Neutrophil (primary cell): ENCODE measurements at regions not wholly inside any gene's neighbourhood (a gene's known extent, or its start where the extent isn't known, plus 50 kb on each side); places are given as distances from the start of the nearest gene placed in this dataset.

Experiments used
- H3K27ac ChIP-seq: fragments of 200-600 bp; sonication (generic); 2 replicates; pipeline ENCODE4 v1.5.1; 2016; ENCODE audit warnings: mild to moderate bottlenecking, moderate library complexity
- H3K27me3 ChIP-seq: fragments of 200-600 bp; sonication (generic); 2 replicates; pipeline ENCODE4 v1.6.0; 2016; ENCODE audit warnings: mild to moderate bottlenecking
- H3K36me3 ChIP-seq: fragments of 200-600 bp; sonication (generic); 2 replicates; pipeline ENCODE4 v1.5.1; 2017
- H3K4me1 ChIP-seq, 2 experiments: fragments of 200-600 bp in 1 of 2; sonication (generic) in 1 of 2; 1 replicate in 1 of 2; 2 replicates in 1 of 2; pipeline versions ENCODE4 v1.5.1 to v1.6.1; 2013 to 2016; ENCODE audit warnings: low read depth in 1 of 2, low read length in 1 of 2, mild to moderate bottlenecking in 1 of 2, moderate library complexity in 1 of 2; ENCODE audit not compliant: control insufficient read depth in 1 of 2, insufficient read depth in 1 of 2
- H3K4me3 ChIP-seq, 2 experiments: fragments of 200-600 bp in 1 of 2; sonication (generic) in 1 of 2; 1 replicate in 1 of 2; 2 replicates in 1 of 2; pipeline ENCODE4 v1.5.1; 2013 to 2016; ENCODE audit warnings: low read depth in 1 of 2, low read length in 1 of 2, mild to moderate bottlenecking in 1 of 2, moderate library complexity in 1 of 2
- H3K9me3 ChIP-seq: fragments of 200-600 bp; sonication (generic); 2 replicates; pipeline ENCODE4 v1.5.1; 2016
- TF ChIP-seq, protein P1 (sequence below): fragments of 200-600 bp; sonication (generic); IDR thresholded peaks from 2 replicates; pipeline ENCODE4 v1.5.1; 2016; ENCODE audit warnings: antibody characterized with exemption

DNA sequence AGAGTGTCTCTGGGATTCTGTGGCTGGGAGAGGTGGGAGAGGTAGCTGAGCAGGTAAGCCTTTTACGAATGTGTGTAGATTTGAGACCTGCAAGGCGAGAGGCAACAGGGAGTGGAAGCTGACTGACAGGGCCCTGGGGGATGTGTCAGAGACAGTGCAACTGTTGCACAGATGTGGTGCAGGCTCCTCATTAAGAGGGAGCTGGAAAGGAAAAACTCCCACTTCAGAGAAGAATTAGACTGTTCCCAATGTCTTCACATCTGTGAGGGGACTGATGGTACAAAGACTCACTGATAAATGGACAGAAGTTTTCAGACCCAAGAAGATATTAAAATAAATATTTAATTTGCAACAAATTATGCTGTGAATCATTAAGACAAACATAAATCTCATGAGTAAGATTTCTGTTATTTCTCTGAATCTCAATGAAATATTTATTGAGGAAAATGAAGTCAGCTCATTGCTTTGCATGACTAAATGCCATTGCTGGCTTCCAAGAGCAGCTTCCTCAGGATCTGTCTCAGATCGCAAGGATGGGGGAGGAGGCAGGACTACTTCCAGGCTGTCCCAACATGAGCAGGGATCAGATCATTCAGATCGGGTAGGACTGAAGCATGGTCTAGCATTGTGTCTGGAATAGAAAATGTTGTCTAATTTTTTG, 127.3 kb upstream of the ROPN1 start:
- no peak overlapping the region for H3K27ac ChIP-seq
- H3K27me3 ChIP-seq: no peaks in the 10 kb centered on the region
- TF ChIP-seq, protein P1, sequence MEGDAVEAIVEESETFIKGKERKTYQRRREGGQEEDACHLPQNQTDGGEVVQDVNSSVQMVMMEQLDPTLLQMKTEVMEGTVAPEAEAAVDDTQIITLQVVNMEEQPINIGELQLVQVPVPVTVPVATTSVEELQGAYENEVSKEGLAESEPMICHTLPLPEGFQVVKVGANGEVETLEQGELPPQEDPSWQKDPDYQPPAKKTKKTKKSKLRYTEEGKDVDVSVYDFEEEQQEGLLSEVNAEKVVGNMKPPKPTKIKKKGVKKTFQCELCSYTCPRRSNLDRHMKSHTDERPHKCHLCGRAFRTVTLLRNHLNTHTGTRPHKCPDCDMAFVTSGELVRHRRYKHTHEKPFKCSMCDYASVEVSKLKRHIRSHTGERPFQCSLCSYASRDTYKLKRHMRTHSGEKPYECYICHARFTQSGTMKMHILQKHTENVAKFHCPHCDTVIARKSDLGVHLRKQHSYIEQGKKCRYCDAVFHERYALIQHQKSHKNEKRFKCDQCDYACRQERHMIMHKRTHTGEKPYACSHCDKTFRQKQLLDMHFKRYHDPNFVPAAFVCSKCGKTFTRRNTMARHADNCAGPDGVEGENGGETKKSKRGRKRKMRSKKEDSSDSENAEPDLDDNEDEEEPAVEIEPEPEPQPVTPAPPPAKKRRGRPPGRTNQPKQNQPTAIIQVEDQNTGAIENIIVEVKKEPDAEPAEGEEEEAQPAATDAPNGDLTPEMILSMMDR: no peak
- H3K4me1 ChIP-seq: no peaks in the 10 kb centered on the region
- no peaks in the 10 kb centered on the region for H3K36me3 ChIP-seq
- H3K9me3 ChIP-seq: no peaks in the 10 kb centered on the region
- no peak overlapping the region for H3K4me3 ChIP-seq

DNA sequence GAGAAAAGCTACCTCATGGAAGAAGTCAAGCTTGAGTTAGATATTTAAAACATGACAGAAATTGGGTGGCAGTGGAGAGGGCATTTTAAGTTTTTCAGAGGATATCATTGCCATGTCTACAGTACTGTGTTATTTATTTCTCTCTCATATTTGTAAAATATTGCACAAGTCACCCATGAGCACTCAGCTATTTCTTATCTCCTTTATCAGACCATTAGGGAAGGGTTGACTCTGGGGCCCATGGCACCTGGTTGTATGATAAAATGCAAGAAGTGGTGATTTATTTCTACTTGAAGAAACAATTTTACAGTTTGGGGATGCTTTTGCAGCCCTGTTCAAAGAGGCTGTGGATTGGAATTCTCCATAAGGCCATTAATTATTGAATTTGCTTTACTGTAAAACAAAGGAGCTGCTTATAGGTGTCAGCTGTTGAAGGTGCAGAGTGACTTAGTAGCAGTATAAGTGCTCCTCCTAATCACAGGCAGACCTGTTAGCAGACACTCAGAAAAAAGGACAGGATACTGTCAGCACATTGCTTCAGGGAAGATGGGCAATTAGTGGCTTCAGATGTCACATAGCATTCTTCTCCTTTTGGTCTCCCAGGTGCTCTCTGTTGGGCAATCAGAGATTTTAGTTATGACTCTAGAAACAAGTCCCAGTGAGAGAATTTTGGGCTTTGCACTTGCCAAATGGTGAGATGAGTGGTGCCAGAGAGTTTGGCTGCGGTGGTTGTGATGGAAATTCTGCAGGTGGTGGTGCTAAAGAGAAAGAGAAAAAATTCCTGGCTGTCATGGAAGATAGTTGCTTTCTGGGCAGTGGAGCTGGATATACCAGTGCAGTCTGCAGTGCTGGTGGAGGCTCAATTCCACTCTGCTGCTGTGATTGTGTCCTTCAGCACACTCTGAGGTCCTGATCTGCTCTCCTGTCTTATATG, 129.7 kb upstream of the ROPN1 start:
- H3K9me3 ChIP-seq: no peaks in the 10 kb centered on the region
- peaks cover under 1% of the 10 kb centered on the region for H3K27me3 ChIP-seq
- no peaks in the 10 kb centered on the region for H3K36me3 ChIP-seq
- TF ChIP-seq, protein P1: no peak
- H3K27ac ChIP-seq: no peak overlapping the region
- H3K4me1 ChIP-seq: no peaks in the 10 kb centered on the region
- no peak overlapping the region for H3K4me3 ChIP-seq

DNA sequence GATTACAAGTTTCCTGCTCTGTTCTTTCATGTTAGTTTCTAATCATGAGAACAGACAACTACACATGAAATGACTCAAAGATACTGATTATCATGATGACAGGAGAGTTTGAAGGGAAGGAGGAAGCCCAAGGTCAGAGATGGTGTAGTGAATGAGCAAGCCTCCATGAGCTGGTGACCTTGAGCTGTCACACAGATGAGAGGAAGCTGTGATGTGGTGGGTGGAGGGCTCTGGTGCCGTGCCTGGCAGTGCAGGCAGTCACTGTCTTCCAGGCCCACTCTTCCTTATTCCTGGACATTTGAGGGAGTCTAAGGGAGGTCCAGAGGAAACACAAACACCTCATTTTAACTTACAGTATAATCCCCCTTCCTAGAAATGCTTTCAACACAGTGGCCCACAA, 133.4 kb upstream of the ROPN1 start:
- Histone ChIP-seq H3K4me1 (no peaks in the 10 kb centered on the region), H3K27ac (no peak overlapping the region), H3K4me3 (no peak overlapping the region), H3K36me3 (no peaks in the 10 kb centered on the region), H3K27me3 (peaks cover 3% of the 10 kb centered on the region), H3K9me3 (no peaks in the 10 kb centered on the region)
- TF ChIP-seq, protein P1: no peak

DNA sequence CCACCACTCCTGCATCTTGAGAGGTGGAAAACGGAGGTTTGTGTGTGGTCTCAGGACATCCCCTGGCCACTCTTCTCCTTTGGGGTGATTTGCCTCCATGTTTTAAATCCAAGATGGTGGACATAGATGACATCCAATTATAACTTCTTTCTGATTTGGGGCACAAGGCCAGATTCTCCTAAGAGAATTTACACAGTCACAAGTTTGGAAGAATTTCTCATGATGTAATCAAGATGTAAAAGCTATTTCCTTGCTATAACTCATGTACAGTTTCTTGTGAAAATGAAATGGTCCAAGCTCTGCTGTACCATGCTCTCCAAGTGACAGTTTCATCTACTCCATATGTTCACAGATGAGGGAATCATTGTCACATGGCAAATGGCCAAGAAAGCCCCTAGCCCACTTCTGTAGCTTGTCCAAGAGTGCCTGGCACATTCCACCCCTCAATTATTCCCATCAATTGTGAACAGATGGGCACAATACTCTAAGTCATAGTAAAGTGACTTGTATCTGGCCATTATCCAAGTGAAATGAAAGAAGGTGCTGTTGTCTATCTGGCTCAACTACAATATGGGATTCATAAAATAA, 134.6 kb upstream of the ROPN1 start:
- Histone ChIP-seq H3K36me3 (no peaks in the 10 kb centered on the region), H3K4me1 (no peaks in the 10 kb centered on the region), H3K27me3 (peaks cover 7% of the 10 kb centered on the region), H3K4me3 (no peak overlapping the region), H3K27ac (no peak overlapping the region), H3K9me3 (no peaks in the 10 kb centered on the region)
- TF ChIP-seq, protein P1: no peak

DNA sequence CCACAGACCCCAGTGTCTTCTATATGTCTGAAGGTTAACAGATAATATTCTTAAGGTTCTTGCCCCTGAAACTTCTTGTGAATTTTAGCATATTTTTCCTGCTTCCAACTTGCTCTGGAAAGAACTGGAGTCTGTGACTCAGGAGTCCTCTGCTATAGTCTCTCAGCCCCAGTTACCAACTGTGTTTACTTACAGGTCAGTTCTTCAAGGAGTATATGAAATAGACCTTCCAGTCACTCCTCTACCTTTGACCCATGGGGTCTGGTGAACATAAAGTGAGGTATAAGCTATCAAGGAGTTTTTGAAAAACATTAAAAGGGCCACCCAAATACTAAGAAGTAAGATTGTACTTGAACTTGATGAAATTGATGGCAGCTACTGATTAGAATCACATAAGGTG, 139.2 kb upstream of the ROPN1 start:
- TF ChIP-seq, protein P1: no peak
- no peaks in the 10 kb centered on the region for H3K4me1 ChIP-seq
- H3K27me3 ChIP-seq: peaks cover 7% of the 10 kb centered on the region
- H3K36me3 ChIP-seq: no peaks in the 10 kb centered on the region
- no peak overlapping the region for H3K4me3 ChIP-seq
- no peak overlapping the region for H3K27ac ChIP-seq
- no peaks in the 10 kb centered on the region for H3K9me3 ChIP-seq
